ENCODE measurements at regions not wholly inside any gene's neighbourhood (a gene's known extent, or its start where the extent isn't known, plus 50 kb on each side); places are given as distances from the start of the nearest gene placed in this dataset.
"Not testable (repeated sequence)": the region's sequence is repeated elsewhere in the genome, so short reads cannot be mapped to it uniquely, and the experiment has no call there.

GRCh38 chr17:22507823-22508222 is 815.5 kb downstream of the KCNJ18 start:
- FAIRE-seq: no peak

DNA sequence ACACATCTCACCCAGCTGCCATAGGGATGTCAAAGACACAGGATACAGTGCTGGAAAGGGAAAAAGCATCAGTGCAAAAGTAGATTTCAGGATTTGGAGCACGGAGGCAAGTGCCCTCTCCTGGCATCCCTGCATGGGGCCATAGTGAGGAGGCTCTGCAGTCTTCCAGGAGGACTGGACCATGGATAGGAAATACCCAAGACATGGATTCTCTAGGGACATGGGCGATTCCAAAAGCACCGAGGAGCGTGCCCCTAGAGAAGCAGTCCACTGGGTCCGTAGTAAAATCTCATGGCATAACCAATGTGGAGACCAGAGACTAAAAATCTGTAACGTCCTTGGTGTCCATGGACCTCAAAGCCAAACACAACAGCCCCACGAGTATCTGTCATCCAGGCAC is 818.2 kb downstream of the KCNJ18 start:
- FAIRE-seq: no peak

DNA sequence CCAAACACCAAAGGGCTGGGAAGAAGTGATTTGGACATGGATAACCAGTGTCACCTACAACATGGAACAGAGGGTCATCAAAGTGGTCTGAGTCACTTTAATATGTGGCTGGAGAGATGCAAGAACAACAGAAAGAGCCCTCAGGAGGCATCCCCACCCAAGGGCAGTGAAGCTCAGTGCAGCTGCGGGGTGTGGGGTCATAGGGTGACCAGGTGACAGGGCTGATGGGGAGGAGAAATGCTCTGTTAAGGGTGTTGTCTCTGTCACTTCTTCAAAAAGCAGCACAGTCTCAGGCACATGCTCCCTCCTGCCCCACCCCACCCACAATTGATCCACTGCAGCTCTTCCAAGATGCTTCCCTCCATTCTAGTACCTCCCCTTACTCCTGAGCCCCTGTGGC is 819.1 kb downstream of the KCNJ18 start:
- FAIRE-seq: no peak

DNA sequence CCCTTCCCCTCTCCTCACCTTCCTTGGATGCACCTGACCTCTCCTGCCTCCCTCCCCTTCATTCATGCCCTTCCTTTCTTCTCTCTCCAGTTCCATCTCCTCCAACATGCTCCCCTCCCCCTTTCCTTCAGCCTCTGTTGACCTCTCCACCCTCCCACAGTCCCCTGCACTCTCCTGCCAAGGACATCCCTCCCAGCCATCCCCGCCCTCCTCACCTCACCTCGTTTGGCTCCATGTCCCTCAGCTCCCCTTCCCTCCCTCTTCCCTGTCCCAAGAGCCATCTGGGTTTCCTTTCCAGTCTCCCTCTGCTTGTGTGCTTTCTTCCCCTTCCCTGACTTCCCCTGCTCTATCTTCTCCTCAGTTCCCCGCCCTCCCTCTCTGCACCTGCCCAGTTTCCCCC is 819.7 kb downstream of the KCNJ18 start:
- no peak for FAIRE-seq

- no peak for FAIRE-seq
Observed at GRCh38 chr17:22512506-22512905, 820.2 kb downstream of the KCNJ18 start.

GRCh38 chr17:22512997-22513538 is 820.7 kb downstream of the KCNJ18 start:
- no peak for FAIRE-seq

DNA sequence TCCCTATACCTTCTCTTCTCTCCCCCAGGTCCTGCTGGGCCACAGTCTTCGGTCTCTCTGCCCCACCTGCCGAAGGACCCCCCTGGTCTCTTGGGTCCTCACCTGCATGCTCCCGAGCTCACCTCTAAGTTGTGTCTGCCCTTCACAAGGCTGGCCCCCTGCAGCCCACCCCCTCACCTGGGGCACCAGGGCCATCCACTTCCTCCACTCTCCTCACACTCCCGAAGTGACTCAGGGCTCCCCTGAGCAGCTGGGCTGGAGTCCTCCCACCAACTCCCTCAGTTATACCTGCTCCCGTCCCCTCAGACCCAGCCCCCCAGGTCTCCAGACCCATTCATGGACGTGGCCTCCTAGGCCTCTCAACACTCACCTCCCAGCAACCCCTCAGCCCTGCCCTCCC is 822.0 kb downstream of the KCNJ18 start:
- FAIRE-seq: no peak

- FAIRE-seq: no peak
Observed at GRCh38 chr17:22514767-22515320, 822.5 kb downstream of the KCNJ18 start.

DNA sequence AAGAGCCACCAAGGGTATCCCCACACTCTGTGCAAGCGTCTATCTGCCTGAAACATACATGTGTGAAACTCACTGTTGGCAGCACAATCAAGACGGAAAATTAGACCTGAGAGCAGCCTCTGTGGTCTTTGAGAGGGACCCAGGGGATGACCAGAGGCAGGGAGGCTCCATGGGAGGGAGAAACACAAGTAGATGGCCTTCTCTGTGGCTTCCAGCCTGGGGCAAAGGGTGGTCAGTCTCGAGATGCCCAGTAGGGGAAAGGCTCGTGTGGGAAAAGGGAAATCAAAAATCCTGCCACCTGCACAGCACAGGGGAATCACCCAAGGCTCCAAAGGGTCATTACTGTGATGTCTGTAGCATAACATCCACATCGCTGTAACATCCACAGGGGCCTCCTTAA is 823.3 kb downstream of the KCNJ18 start:
- no peak for FAIRE-seq

- no peak for FAIRE-seq
Observed at GRCh38 chr17:22516861-22517636, 824.7 kb downstream of the KCNJ18 start.

DNA sequence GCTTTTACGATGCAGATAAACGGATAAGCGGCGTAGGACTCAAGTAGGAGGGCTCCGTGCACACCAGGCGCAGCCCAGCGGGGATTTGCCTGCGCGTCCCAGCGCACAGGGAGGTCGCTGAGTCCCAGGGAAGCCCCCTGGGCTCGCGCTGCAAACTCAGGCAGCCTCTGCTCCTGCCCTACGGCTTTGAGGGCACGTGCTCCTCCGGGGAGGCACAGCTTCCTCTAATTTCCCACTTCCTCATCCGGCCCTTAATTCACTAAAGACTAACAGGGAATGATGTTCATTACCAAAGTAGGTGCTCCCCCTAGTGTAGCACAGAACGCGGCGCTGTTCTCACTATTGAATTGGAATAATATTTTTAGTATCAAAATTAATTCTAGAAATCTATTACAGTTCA is 825.4 kb downstream of the KCNJ18 start:
- FAIRE-seq: no peak

DNA sequence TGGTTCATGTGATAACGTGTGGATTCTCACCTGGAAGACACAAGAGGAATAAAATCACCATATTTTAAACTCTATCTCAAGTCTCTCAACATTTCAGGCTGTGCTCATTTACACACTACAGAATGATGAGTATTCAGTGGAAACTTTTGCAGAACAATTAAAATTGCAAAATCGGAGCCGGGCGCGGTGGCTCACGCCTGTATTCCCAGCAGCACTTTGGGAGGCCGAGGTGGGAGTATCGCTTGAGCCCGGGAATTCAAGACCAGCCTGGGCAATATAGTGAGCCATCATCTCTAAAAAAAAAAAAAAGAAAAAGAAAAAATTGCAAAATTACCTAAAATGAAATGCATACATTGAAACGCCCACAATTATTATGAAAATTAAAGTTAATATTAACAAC is 825.9 kb downstream of the KCNJ18 start:
- no peak for FAIRE-seq

DNA sequence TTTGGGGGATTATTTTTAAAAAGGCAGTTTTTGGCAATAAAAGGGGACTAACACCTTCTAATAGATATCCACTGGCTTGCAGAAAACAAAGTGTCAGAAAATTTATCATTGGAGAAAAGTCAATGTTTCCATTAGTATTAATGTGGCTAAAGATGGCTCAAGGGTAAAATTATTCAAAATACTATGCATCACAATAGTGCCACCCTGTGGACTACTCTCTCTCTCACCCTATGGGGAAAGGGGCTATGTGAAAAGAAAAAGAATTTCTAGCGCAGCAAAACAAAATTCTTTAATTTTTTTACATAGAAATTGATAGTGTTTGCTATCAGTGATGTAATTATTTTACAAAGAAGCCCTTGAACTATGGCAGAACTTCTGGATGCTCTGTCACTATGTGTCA is 856.5 kb downstream of the KCNJ18 start:
- peak; percentile 25 for FAIRE-seq

GRCh38 chr17:22551695-22552415 is 859.5 kb downstream of the KCNJ18 start:
- FAIRE-seq: not testable (repeated sequence)

DNA sequence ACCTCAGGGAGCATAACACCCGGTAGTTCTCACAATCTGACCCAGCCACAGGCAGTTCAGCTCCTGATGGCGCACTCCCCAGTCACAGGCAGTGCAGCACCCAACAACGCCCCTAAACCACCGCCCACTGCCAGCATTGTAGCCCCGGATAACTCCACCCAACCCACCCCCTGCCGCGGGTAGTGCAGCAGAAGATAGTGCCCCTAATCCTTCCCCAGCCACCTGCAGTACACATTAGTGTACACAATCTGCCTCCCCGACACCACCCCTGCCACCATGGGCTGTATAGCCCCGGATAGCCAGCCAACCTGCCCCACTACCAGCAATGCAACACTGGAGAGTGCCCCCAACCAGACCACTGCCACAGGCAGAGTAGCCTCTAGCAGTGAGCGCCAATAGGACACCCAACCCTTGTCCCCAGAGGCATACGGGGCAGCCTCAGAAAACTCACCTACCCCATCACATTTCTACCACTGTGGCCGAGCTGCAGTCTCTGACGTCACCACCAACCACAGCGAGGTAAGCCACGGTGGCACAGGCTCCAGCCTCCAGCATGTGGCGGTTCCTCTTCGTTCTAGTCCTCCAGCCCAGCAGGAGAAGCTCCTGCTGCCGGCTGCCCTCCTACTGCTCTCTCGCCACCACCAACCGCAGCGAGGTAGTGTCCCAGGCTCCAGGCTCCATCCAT is 877.3 kb downstream of the KCNJ18 start:
- FAIRE-seq: no peak

GRCh38 chr17:22570144-22570845 is 878.0 kb downstream of the KCNJ18 start:
- FAIRE-seq: no peak

DNA sequence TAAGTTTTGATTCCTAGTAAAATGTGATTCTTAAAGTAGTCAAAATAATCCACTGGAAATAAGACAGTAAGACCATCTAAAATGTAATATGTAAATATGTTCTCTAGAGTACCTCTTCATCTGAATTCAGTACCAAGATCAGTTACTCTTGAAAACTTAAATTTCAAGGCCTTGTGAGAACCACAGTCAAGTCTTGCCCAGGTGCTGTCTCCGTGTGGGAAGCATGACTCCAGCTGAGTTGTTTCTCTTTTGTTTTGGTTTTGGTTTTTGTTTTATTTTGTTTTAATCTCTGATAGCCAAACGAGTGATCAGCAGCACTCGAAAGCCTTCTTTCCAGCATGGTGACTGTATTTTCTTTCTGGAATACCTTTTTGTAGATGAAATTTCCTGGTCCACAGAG is 907.0 kb downstream of the KCNJ18 start:
- FAIRE-seq: no peak

GRCh38 chr17:22600644-22601298 is 908.4 kb downstream of the KCNJ18 start:
- peak; percentile 6 for FAIRE-seq
